Right renal cortex interstitium (tissue), 3 donors: ENCODE measurements at regions not wholly inside any gene's neighbourhood (a gene's known extent, or its start where the extent isn't known, plus 50 kb on each side); places are given as distances from the start of the nearest gene placed in this dataset.
"Not testable (repeated sequence)": the region's sequence is repeated elsewhere in the genome, so short reads cannot be mapped to it uniquely, and the experiment has no call there.

Experiments
- DNase-seq, 3 donors: peaks; one replicate each; pipeline ENCODE4 v3.0.0-alpha.2; 2013; ENCODE audit warnings: low read depth in 3 of 3, low spot score in 2 of 3

DNA sequence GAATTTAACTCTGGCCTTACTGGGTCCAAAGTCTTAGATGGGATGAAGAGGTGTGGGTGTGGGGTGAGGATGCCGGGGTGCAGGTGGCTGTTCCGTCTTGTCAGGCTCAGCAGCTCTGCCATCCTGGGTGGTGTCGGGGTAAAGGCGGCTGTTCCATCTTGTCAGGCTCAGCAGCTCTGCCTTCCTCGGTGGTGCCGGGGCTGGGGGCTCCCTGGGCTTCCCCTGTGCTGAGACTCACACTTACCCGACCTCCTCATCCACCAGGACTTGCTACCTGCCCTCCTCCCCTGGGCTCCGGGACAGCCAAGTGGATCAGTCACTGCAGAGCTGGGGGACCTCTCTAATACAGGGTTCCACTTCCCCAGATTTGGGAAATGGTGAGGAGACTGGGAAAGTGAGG lies 244.3 kb upstream of the SHH start:
- no peak for DNase-seq

- DNase-seq: no peak
Measured at GRCh38 chr7:156055206-156055822, 243.1 kb upstream of the SHH start.

DNA sequence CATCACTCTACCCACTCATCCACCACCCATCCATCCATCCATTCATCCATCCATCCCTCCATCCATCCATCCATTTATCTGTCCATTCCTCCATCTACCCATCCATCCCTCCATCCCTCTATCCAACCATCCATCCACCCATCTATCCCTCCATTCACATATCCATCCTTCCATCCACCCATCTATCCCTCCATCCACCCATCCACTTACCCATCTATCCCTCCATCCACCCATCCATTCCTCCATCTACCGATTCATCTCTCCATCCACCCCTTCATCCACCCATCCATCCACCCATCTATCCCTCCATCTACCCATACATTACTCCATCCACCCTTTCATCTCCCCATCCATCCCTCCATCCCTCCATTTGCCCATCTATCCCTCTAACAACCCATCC lies 239.6 kb upstream of the SHH start:
- no peak for DNase-seq

- DNase-seq: no peak
Measured at GRCh38 chr7:156050636-156051569, 238.6 kb upstream of the SHH start.

- no peak for DNase-seq
Measured at GRCh38 chr7:156049366-156049765, 237.1 kb upstream of the SHH start.

DNA sequence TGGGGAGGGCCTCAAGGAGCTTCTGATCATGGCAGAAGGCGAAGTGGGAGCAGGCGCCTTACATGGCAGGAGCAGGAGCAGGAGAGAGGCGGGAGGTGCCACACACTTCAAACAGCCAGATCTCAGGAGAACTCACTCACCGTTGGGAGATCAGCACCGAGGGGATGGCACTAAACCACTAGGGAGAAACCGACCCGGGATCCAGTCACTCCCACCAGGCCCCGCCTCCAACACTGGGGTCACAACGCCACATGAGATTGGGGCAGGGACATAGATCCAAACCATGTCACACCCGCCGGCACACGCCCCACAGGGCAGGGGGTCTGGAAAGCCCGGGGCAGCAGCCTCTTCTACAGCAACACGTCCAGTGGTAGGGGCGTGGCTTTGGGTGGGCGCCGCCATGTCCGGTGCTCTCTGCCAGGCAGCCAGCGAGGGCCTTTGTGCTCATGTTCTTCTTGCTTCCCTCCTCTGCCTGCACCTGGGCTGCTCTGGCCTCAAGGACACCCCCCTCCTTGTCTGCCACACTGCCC lies 233.8 kb upstream of the SHH start:
- no peak for DNase-seq

- no peak for DNase-seq
Measured at GRCh38 chr7:156043416-156044178, 231.3 kb upstream of the SHH start.

- DNase-seq: no peak
Measured at GRCh38 chr7:156041398-156041797, 229.1 kb upstream of the SHH start.

- no peak for DNase-seq
Measured at GRCh38 chr7:156039971-156040677, 227.9 kb upstream of the SHH start.

DNA sequence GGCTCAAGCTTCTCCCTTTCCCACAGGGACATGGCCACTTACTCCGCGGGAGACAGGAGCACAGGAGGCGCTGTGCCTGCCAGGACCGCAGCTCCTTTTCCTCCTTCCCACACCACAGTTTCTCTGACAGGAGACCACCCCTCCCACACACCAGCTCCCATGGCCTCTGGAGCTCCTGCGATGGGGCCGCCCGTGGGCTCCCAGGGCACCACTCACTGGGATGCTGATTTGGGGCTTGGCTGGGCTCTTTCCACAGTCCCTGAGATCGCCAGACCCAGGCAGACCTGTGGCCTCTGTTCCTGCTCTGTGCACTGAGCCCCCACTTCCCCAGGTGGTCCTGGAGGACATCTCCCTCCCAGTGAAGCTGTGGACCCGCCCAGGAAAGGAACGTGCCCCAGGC lies 226.9 kb upstream of the SHH start:
- no peak for DNase-seq

- DNase-seq: no peak
Measured at GRCh38 chr7:156038345-156038744, 226.1 kb upstream of the SHH start.

GRCh38 chr7:156036153-156036552 lies 223.9 kb upstream of the SHH start:
- no peak for DNase-seq

DNA sequence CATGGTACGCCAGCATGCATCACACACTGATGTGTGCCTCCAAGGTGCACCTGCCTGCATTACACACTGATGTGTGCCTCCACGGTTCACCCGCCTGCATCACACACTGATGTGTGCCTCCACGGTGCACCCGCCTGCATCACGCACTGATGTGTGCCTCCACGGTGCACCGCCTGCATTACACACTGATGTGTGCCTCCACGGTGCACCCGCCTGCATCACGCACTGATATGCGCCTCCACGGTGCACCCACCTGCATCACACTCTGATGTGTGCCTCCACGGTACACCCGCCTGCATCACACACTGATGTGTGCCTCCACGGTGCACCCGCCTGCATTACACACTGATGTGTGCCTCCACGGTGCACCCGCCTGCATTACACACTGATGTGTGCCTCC lies 223.1 kb upstream of the SHH start:
- not testable (repeated sequence) for DNase-seq

GRCh38 chr7:156034397-156034796 lies 222.1 kb upstream of the SHH start:
- no peak for DNase-seq

DNA sequence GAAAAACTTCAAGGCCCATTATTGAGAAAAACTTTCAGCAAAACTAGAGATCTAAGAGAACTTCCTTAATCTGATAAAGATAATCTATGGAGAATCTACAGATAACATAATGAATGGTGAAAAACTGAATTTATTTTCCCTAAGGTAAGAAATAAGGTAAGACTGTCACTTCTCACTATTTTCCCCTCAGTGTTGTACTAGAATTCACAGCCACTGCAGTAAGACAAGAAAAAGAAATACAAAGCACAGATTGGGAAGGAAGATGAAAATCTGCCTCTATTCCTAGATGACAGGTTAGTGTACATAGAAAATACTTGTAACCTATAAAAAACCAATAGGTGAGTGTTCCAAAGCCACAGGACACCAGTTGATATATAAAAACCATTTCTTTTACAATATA lies 220.7 kb upstream of the SHH start:
- no peak for DNase-seq

DNA sequence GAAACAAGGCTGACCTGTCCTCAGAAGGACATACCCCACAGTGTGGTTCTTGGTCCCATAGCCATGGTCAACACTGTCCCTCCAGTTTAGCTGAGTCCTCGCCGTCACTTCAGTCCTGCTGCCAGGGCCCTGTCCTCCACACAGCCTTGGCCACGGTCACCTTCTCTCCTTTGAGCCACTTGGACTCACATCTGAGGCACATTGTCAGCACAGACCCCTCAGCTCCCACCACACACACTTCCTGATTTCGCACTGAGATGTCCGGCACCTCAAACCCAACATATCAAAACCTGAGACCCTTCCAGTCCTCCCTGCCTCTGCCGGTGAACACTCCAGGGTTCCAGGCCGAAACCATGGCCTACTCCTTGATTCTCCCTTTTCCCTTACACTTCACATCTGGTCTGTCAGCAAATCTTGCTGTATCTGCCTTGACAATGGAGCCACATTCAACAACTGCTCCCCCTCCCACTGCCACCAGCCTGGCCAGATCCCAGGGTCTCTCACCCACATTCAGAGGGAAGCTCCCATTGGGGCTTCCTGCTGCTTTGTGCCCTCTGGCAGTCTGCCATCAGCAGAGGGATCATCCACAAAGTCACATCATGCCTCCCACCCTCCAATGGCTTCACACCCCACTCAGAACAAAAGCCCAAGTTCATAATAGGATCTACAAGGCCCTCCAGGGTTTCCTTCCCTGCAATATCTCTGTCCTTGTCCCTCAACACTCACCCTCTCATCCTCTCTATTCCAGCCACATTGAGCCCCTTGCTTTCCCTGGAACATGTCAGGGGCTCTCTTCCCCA lies 219.6 kb upstream of the SHH start:
- no peak for DNase-seq

- no peak for DNase-seq
Measured at GRCh38 chr7:156029460-156030007, 217.3 kb upstream of the SHH start.

DNA sequence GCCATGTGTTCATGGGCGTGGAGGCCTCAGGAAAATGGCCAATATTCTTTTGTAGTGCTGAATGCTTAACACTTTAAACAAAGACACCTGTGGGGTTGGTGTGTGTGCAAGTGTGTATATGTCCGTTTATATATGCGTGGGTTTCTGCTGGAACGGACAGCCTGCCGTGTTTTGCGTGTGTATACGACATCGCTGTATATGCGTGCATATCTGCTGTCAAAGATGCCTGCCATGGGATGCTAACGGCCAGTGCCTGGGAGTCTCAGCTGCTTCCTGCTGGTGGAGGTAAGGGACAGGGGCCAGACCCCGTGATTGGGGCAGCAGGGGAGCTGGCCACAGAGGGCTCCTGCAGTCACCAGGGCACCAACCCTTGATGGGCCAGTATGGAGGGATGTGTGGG lies 216.3 kb upstream of the SHH start:
- DNase-seq: no peak

GRCh38 chr7:156027821-156028220 lies 215.6 kb upstream of the SHH start:
- DNase-seq: no peak

DNA sequence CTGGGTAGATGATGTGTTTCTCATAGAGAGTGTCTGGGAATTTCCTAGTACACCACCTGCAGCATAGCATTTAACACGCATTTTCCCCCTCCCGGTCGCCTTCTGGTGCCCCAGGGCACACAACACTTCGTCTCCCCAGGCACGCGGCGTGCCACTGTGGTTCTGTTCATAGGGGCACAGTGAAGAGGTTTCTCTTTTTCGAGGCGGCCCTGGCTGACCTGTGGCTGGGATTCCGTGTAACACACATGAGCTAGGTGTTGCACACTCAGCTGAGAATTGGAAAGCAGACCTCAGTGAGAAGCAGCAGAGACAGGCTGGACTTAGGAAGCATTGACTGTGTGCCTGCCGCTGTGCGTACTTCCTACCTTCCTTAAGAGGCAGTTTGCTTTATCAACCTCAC lies 214.3 kb upstream of the SHH start:
- no peak for DNase-seq
